ENCODE measurements at regions not wholly inside any gene's neighbourhood (a gene's known extent, or its start where the extent isn't known, plus 50 kb on each side); places are given as distances from the start of the nearest gene placed in this dataset.

DNA sequence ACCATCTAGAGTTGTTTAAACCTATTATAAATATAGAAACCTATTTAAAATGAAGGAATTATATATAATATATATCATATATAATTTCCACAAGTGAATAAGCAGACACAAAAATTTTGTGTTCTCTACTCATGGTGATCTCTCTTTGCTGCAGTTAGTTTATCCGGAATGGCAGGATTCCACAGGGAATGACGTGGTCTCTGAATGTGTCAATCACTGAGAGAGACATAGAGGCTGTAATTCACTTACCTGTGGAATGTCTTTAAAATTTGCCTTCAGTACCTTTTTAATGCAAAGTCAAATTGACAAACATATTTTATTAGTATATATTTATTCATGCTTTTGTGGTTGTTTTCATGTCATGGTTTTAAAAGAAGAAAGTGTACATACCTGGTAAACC, 669.3 kb downstream of the NLGN4X start:
- Histone ChIP-seq H3K27ac (ENCODE audit: low read depth) (no peak overlapping the region), H3K36me3 (ENCODE audit: insufficient read depth) (no peaks in the 10 kb centered on the region), H3K4me1 (ENCODE audit: insufficient read depth) (no peaks in the 10 kb centered on the region), H3K4me3 (ENCODE audit: low read depth, low read length) (no peak overlapping the region)
- DNase-seq (ENCODE audit: extremely low spot score), result no peak
- 78% methylated on average over 2 of the region's 2 CpGs for WGBS

DNA sequence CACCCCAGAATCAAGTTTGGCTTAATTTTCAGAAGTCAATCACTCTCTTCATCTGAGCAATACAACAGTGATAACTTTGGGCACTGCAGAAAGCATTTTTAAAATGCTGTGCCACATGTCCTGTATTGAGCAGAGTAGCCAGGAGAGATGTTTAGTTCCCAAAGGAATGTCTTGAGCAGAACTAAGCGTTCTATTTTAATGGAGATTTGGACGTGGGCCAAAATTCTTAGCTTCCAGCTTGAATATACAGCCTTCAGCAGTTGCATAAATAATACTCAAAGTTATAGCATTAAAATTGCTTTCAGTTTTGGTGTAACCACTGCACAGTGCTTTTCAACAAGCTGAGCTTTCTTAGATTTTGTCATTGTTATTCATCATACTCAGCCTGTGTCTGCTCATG, 679.2 kb downstream of the NLGN4X start:
- H3K27ac ChIP-seq (ENCODE audit: low read depth), result no peak overlapping the region
- 16% methylated on average over 2 of the region's 2 CpGs for WGBS

DNA sequence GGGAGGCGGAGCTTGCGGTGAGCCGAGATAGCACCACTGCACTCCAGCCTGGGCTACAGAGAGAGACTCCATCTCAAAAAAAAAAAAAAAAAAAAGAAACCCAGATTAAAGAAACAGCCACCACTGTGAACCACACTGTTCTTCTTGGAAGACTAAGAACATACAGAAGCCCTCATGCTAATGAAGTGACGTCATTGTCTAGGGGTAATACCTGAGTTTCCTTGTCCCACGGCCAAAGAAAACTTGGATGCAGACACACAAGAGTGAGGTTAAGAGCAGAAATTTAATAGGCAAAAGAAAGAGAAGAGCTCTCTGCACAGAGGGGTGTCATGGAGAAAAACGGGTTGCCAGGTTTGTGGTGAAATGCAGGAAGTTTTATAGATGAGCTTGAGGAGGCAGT, 691.6 kb downstream of the NLGN4X start:
- Histone ChIP-seq H3K27ac (ENCODE audit: low read depth) (no peak overlapping the region), H3K4me1 (ENCODE audit: insufficient read depth) (no peaks in the 10 kb centered on the region), H3K36me3 (ENCODE audit: insufficient read depth) (no peaks in the 10 kb centered on the region), H3K4me3 (ENCODE audit: low read depth, low read length) (no peak overlapping the region)
- DNase-seq (ENCODE audit: extremely low spot score), result no peak
- WGBS, result 84% methylated on average over 6 of the region's 6 CpGs

More for the DNA sequence above, 679.2 kb downstream of the NLGN4X start:
- Histone ChIP-seq H3K4me1 (ENCODE audit: insufficient read depth) (no peaks in the 10 kb centered on the region), H3K36me3 (ENCODE audit: insufficient read depth) (no peaks in the 10 kb centered on the region), H3K4me3 (ENCODE audit: low read depth, low read length) (no peak overlapping the region)
- DNase-seq (ENCODE audit: extremely low spot score), result no peak

DNA sequence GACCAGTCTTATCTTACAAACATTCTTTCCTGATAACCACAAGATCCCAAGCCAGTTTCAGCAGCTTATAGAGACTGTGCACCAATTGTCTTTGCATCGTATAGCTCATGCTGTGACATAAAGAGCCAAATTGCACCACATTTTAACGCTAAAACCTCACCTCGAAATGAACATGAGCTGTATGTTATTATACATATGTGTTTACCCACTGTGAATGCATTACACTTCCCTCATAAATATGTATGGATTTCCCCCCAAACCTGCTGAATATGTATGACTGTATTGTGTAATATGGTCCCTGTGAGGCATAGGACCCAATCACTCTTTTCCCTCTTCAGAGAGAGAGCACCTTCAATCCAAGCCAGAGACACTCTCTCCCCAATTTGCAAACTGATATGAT, 692.4 kb downstream of the NLGN4X start:
- no peak for DNase-seq (ENCODE audit: extremely low spot score)
- Histone ChIP-seq H3K4me3 (ENCODE audit: low read depth, low read length) (no peak overlapping the region), H3K4me1 (ENCODE audit: insufficient read depth) (no peaks in the 10 kb centered on the region), H3K27ac (ENCODE audit: low read depth) (no peak overlapping the region), H3K36me3 (ENCODE audit: insufficient read depth) (no peaks in the 10 kb centered on the region)
- WGBS, result 50% methylated on average over 3 of the region's 3 CpGs

DNA sequence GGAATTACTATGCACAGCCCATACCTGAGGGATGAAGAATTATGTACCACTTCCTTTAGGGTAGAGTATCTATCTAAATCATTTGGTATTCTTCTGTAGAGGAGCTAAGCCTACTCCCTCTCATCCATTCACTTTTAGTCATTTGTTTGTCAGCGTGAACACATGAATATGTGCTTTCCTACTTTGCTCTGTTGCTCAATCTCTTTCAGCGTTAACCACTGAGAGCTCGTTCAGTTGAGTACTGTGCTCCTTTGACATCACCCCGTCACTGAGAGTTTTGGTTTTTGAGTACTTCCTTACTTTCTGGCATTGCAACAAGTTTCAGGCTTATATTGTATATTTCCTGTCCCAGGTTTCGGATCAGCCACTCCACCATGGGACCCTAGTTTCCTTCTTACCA, 700.6 kb downstream of the NLGN4X start:
- 86% methylated on average over 5 of the region's 5 CpGs for WGBS
- H3K4me1 ChIP-seq (ENCODE audit: insufficient read depth), result no peaks in the 10 kb centered on the region

DNA sequence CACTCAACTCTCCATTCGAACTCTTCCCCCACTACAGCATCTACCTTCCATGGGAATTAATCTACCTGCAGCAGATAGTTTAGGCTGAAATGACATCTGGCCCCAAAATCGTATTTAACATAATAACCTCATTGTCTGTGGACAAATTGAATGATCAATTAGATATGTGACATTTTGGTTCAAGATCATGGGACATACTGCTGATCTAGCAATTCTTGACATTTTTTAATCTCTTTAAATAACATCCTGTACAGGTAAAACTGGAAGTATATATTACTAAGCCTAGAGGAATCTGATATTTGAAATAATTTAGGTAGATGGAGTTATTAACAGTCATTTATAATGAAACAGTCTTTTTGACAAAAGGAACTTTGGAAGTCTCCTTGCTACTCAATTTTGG, 702.5 kb downstream of the NLGN4X start:
- Histone ChIP-seq H3K36me3 (ENCODE audit: insufficient read depth) (no peaks in the 10 kb centered on the region), H3K4me3 (ENCODE audit: low read depth, low read length) (no peak overlapping the region), H3K4me1 (ENCODE audit: insufficient read depth) (no peaks in the 10 kb centered on the region), H3K27ac (ENCODE audit: low read depth) (no peak overlapping the region)
- WGBS, result 75% methylated on average over 2 of the region's 2 CpGs
- DNase-seq (ENCODE audit: extremely low spot score), result no peak

More for the DNA sequence above, 700.6 kb downstream of the NLGN4X start:
- Histone ChIP-seq H3K4me3 (ENCODE audit: low read depth, low read length) (no peak overlapping the region), H3K27ac (ENCODE audit: low read depth) (no peak overlapping the region), H3K36me3 (ENCODE audit: insufficient read depth) (no peaks in the 10 kb centered on the region)
- DNase-seq (ENCODE audit: extremely low spot score), result no peak

DNA sequence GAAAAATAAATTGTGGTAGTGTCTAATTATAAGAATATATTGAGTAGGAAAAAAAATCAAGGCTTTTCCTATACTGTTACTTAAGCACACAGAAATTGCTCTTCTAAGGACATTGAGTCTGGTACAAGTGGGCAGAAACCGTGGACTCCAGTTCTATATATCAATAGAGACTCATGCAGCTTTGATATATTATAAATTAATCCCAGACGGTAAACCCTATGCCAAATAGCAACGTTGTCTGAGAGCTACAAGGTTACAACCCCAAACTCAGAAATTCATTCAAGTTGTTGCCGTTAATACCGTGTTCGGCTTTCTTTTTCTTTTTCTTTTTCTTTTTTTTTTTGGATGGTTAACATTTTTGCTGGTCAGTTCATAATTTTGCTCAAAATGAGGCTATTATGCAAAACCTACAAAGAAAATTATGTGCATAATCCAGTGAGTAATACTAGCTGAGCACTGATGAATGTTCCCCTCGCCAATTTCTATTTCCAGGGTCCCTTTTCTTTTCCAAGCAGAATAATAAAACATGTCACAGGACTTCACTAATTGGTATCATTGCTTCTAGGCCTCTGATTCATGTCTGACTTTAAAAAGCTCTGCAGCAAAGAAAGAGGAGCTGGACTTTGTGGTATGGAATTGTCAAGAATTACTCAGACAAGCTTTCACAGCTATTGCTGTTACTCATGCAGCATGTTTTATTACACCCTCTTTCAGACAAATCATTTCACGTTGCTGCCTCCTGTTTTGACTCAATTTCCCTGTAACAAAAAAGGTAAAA, 737.7 kb downstream of the NLGN4X start:
- Histone ChIP-seq H3K36me3 (ENCODE audit: insufficient read depth) (no peaks in the 10 kb centered on the region), H3K4me3 (ENCODE audit: low read depth, low read length) (no peak overlapping the region), H3K4me1 (ENCODE audit: insufficient read depth) (no peaks in the 10 kb centered on the region), H3K27ac (ENCODE audit: low read depth) (no peak overlapping the region)
- 68% methylated on average over 8 of the region's 8 CpGs for WGBS
- no peak for DNase-seq (ENCODE audit: extremely low spot score)

DNA sequence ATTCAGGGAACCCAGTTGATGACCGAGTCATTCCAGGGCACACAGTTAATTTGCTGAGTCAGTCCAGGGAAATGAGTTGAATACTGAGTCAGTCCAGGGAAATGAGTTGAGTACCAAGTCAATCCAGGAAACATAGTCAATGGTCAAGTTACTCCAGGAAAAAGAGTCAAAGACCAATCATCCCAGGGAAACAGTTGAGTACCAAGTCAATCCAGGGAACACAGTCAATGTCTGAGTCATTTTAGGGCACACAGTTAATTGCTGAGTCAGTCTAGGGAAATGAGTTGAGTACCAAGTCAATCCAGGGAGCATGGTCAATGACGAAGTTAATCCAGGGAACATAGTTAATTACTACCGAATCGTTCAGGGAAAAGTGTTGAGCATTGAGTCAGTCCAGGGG, 754.4 kb downstream of the NLGN4X start:
- no peak for DNase-seq (ENCODE audit: extremely low spot score)
- H3K27ac ChIP-seq (ENCODE audit: low read depth), result no peak overlapping the region
- 92% methylated on average over 4 of the region's 4 CpGs for WGBS
- H3K4me3 ChIP-seq (ENCODE audit: low read depth, low read length), result no peak overlapping the region
- no peaks in the 10 kb centered on the region for H3K36me3 ChIP-seq (ENCODE audit: insufficient read depth)
- no peaks in the 10 kb centered on the region for H3K4me1 ChIP-seq (ENCODE audit: insufficient read depth)

DNA sequence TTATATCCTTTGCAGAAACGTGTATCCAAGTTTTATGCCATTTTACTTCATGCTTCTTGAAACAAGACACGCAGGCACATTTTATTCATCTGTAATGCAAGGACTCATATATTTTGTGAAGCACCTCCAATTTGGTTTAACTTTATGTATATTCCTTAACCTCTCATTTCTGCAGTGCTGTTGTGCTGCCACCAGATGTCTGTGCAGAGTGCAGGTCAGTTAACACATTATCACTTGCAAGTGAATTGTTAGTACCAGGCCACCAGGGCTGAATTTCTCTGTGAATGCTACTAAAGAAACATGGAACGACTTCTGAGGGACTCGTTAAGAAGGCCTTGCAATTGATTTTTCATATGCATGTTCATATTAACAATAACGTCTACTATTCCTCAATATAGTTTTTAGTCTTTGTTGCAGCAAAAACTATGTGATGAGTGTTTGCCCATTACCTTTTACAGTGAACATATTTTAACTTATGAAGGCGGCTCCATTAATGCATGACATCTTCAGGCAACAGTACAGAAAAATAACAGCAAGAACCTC, 770.3 kb downstream of the NLGN4X start:
- no peak overlapping the region for H3K4me3 ChIP-seq (ENCODE audit: low read depth, low read length)
- no peak overlapping the region for H3K27ac ChIP-seq (ENCODE audit: low read depth)
- H3K36me3 ChIP-seq (ENCODE audit: insufficient read depth), result no peaks in the 10 kb centered on the region
- DNase-seq (ENCODE audit: extremely low spot score), result no peak
- no peaks in the 10 kb centered on the region for H3K4me1 ChIP-seq (ENCODE audit: insufficient read depth)
- 77% methylated on average over 6 of the region's 6 CpGs for WGBS

DNA sequence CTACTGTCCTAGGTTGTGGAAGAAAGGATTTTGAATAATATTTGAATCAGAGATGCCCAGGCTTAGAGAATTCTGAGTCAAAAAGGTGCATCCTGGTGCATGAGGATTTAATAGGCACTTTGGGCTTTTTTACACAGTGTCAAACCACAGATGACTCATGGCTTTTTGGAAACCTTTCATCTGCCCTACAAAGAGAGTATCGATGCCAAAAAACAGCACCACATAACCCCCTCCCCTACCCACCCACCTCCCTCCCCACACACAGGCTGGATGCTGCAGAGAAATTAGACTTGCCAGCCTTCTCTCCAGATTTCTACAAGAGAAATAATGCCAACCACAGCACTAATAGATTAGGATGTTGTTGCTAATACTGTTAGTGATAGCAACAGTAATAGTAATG, 779.3 kb downstream of the NLGN4X start:
- no peaks in the 10 kb centered on the region for H3K4me1 ChIP-seq (ENCODE audit: insufficient read depth)
- DNase-seq (ENCODE audit: extremely low spot score), result no peak
- H3K27ac ChIP-seq (ENCODE audit: low read depth), result no peak overlapping the region
- no peaks in the 10 kb centered on the region for H3K36me3 ChIP-seq (ENCODE audit: insufficient read depth)
- WGBS, result 26% methylated on average over 1 of the region's 1 CpG
- no peak overlapping the region for H3K4me3 ChIP-seq (ENCODE audit: low read depth, low read length)

DNA sequence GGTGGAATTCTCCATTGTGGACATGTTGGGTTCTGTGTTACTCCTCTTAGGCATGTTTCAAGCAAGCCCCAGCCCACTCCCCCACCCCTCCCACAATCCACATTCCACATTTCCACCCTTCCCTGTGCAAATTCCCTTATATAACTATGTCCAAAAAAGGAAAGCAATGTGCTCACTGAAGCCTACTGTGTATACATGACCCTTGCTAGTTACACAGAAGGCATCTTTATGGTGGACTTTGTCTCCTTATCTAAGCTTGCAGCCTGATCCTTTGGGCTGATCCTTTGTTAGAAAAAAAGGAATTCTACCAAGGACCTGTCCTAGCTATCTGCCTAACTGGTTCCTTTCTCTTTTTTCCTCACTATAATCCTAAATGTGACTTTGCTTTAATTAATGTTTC, 796.8 kb downstream of the NLGN4X start:
- DNase-seq (ENCODE audit: extremely low spot score), result no peak
- Histone ChIP-seq H3K4me1 (ENCODE audit: insufficient read depth) (no peaks in the 10 kb centered on the region), H3K4me3 (ENCODE audit: low read depth, low read length) (no peak overlapping the region), H3K36me3 (ENCODE audit: insufficient read depth) (no peaks in the 10 kb centered on the region), H3K27ac (ENCODE audit: low read depth) (no peak overlapping the region)

DNA sequence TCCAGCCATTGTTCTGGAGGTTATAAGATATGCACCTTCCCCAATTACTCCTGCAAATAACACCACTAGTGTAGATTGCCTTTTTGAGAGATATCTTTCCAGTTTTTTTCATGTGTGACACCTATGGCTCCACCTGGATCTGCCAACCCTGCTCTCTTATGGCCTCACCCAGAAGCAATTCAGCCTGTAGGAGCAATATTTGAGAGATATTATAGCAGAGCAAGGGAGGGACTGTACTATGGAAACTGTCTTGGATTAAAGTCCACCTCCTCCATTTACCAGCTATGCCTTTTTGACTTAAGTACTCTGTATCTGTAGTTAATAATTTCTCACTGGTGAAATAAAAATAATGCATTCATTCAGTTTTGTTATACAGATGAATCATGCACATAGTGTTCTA, 803.5 kb downstream of the NLGN4X start:
- Histone ChIP-seq H3K4me3 (ENCODE audit: low read depth, low read length) (no peak overlapping the region), H3K36me3 (ENCODE audit: insufficient read depth) (no peaks in the 10 kb centered on the region), H3K27ac (ENCODE audit: low read depth) (no peak overlapping the region), H3K4me1 (ENCODE audit: insufficient read depth) (no peaks in the 10 kb centered on the region)
- no peak for DNase-seq (ENCODE audit: extremely low spot score)

DNA sequence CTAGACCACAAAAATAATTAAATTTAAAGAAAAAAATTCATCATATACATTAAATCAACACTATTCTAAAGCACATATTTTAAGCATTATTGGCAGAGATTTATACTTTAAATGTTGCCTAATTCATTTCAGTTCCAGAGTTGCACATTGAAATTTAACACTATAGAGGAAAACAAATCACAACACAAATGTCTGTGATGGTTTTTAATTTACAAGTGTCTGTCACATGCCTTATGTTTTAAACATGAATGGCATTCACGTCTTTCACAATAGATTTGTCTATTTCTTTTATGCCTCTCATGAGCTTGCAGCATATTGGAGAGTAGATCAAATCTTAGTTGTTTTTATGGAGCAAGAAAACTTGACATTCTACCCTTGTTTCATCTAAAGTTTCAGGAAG, 811.3 kb downstream of the NLGN4X start:
- WGBS, result 62% methylated on average over 1 of the region's 1 CpG

DNA sequence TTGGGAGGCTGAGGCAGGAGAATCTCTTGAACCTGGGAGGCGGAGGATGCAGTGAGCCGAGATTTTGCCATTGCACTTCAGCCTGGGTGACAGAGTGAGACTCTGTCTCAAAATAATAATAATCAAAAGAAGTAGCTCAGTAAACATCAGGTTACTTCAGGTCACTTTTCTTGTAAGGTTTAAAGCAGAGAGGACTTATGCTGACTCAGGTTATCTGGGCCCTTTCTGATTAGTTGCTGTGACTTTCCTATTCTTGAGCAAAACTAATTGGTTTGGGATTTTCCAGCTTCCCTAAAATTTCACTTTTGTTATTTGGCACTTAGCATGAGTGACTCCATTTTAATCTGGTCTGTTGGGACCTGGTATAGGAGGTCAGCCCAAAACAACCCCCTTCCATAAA, 812.9 kb downstream of the NLGN4X start:
- Histone ChIP-seq H3K4me1 (ENCODE audit: insufficient read depth) (no peaks in the 10 kb centered on the region), H3K4me3 (ENCODE audit: low read depth, low read length) (no peak overlapping the region), H3K36me3 (ENCODE audit: insufficient read depth) (no peaks in the 10 kb centered on the region), H3K27ac (ENCODE audit: low read depth) (no peak overlapping the region)
- WGBS, result 93% methylated on average over 2 of the region's 2 CpGs
- DNase-seq (ENCODE audit: extremely low spot score), result no peak

More for the DNA sequence above, 811.3 kb downstream of the NLGN4X start:
- DNase-seq (ENCODE audit: extremely low spot score), result no peak
- no peaks in the 10 kb centered on the region for H3K4me1 ChIP-seq (ENCODE audit: insufficient read depth)
- no peak overlapping the region for H3K27ac ChIP-seq (ENCODE audit: low read depth)
- no peak overlapping the region for H3K4me3 ChIP-seq (ENCODE audit: low read depth, low read length)
- H3K36me3 ChIP-seq (ENCODE audit: insufficient read depth), result no peaks in the 10 kb centered on the region
